ENCODE measurements at regions not wholly inside any gene's neighbourhood (a gene's known extent, or its start where the extent isn't known, plus 50 kb on each side); places are given as distances from the start of the nearest gene placed in this dataset.

GRCh38 chrX:13168269-13168668 is 123.8 kb upstream of the FAM9C start:
- H3K27me3 ChIP-seq, result no peaks in the 10 kb centered on the region
- DNase-seq, result no peak
- H3K9me3 ChIP-seq, result no peaks in the 10 kb centered on the region
- H3K36me3 ChIP-seq, result no peaks in the 10 kb centered on the region
- H3K4me3 ChIP-seq (ENCODE audit: low read depth, low read length), result no peak overlapping the region
- TF ChIP-seq CTCF (IDR thresholded peaks at IDR 0.05; ENCODE audit: low read depth, low read length), result no peak
- H3K4me1 ChIP-seq, result peaks cover 5% of the 10 kb centered on the region; the same call in 1 of the 2 replicates

- Histone ChIP-seq H3K36me3 (no peaks in the 10 kb centered on the region), H3K9me3 (no peaks in the 10 kb centered on the region), H3K27me3 (no peaks in the 10 kb centered on the region), H3K4me3 (ENCODE audit: low read depth, low read length) (no peak overlapping the region), H3K4me1 (peaks cover 5% of the 10 kb centered on the region; the same call in 1 of the 2 replicates)
- TF ChIP-seq CTCF (IDR thresholded peaks at IDR 0.05; ENCODE audit: low read depth, low read length), result no peak
- peak; percentile 23 for DNase-seq
These were observed 123.2 kb upstream of the FAM9C start for GRCh38 chrX:13167481-13168231.

- H3K9me3 ChIP-seq, result no peaks in the 10 kb centered on the region
- H3K36me3 ChIP-seq, result no peaks in the 10 kb centered on the region
- DNase-seq, result no peak
- no peaks in the 10 kb centered on the region for H3K27me3 ChIP-seq
- H3K4me1 ChIP-seq, result peaks cover 5% of the 10 kb centered on the region; the same call in 1 of the 2 replicates
- no peak overlapping the region for H3K4me3 ChIP-seq (ENCODE audit: low read depth, low read length)
- no peak for TF ChIP-seq CTCF (IDR thresholded peaks at IDR 0.05; ENCODE audit: low read depth, low read length)
These were observed 121.1 kb upstream of the FAM9C start for GRCh38 chrX:13165266-13166189.

GRCh38 chrX:13164611-13165010 is 120.2 kb upstream of the FAM9C start:
- TF ChIP-seq CTCF (IDR thresholded peaks at IDR 0.05; ENCODE audit: low read depth, low read length), result no peak

GRCh38 chrX:13162772-13163410 is 118.5 kb upstream of the FAM9C start:
- Histone ChIP-seq H3K27me3 (no peaks in the 10 kb centered on the region), H3K4me3 (ENCODE audit: low read depth, low read length) (no peak overlapping the region), H3K4me1 (peaks cover 5% of the 10 kb centered on the region; the same call in 1 of the 2 replicates), H3K36me3 (no peaks in the 10 kb centered on the region), H3K9me3 (no peaks in the 10 kb centered on the region)
- DNase-seq, result no peak
- TF ChIP-seq CTCF (IDR thresholded peaks at IDR 0.05; ENCODE audit: low read depth, low read length), result no peak

More at GRCh38 chrX:13164611-13165010, 120.2 kb upstream of the FAM9C start:
- Histone ChIP-seq H3K4me1 (peaks cover 5% of the 10 kb centered on the region; the same call in 1 of the 2 replicates), H3K36me3 (no peaks in the 10 kb centered on the region), H3K9me3 (no peaks in the 10 kb centered on the region), H3K27me3 (no peaks in the 10 kb centered on the region), H3K4me3 (ENCODE audit: low read depth, low read length) (no peak overlapping the region)
- DNase-seq, result no peak
